ENCODE measurements at regions not wholly inside any gene's neighbourhood (a gene's known extent, or its start where the extent isn't known, plus 50 kb on each side); places are given as distances from the start of the nearest gene placed in this dataset.

DNA sequence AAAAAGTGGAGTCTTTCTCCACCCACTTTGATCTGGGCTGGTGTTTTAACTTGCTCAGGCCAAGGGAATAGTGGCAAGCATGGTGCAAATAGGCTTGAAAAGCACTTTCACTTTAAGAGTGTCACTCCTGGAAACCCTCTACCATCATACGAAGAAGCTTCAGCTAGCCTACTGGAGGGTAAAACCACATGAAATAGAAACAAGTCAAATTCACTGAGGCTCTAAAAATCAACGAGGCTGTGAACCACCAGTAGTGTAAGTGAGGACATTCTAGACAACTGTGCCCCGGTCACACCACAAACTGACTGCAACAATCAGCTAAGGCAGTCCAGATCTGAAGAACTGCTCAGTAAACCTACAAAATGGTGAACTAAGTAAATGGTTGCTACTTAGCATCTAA lies 2366.3 kb upstream of the C9orf72 start:
- Mint-ChIP-seq H3K27me3 (no peaks in the 10 kb centered on the region), H3K4me3 (no peak overlapping the region), H3K4me1 (no peaks in the 10 kb centered on the region), H3K36me3 (no peaks in the 10 kb centered on the region), H3K9me3 (peaks cover 7 to 22% (median 21%) of the 10 kb centered on the region in 3 donors), H3K27ac (no peak overlapping the region)
- no peaks in the 10 kb centered on the region for H3K36me3 ChIP-seq (ENCODE audit: control insufficient read depth in 2 of 2, extremely low read depth in 1 of 2, insufficient read depth in 1 of 2, low read length in 1 of 2)
- POLR2A ChIA-PET: no interaction called here
- CTCF ChIA-PET: no interaction called here
- no peaks in the 10 kb centered on the region for H3K4me1 ChIP-seq (ENCODE audit: control insufficient read depth in 1 of 2, extremely low read depth in 1 of 2, insufficient read depth in 2 of 2, low read length in 2 of 2)
- no peak overlapping the region for H3K4me3 ChIP-seq (ENCODE audit: control insufficient read depth in 1 of 2, extremely low read depth in 1 of 2, low read length in 1 of 2)
- no peaks in the 10 kb centered on the region for H3K27me3 ChIP-seq (replicated peaks in 1 of 2; ENCODE audit: control insufficient read depth in 2 of 2, extremely low read depth in 1 of 2, insufficient read depth in 2 of 2, low read length in 1 of 2)
- peaks cover 3% of the 10 kb centered on the region for H3K9me3 ChIP-seq
- no CpG with 5 or more reads among the region's 3 CpGs for WGBS (ENCODE audit: insufficient coverage)
- DNase-seq: no peak
- ATAC-seq (replicated peaks in 1 of 4): no peak
- H3K27ac ChIP-seq (ENCODE audit: low read length): no peak overlapping the region

DNA sequence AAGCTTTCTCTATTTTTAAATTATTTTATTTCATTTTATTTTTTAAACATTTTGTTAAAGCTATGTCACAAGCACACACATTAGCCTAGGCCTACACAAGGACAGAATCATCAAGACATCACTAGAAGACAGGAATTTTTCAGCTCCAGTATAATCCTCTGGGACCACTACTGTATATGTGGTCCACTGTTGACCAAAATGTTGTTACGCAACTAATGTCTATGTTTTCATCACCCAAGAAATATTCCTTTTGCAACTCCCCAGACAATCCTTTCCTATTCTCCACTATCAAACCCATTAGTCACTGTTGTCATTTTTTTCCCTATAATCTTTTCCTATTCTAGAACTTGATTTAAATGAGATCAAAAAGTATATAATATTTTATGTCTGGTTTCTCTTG lies 2371.7 kb upstream of the C9orf72 start:
- ChIA-PET CTCF (no interaction called here), POLR2A (no interaction called here)
- H3K36me3 Mint-ChIP-seq: no peaks in the 10 kb centered on the region
- no peaks in the 10 kb centered on the region for H3K4me1 Mint-ChIP-seq
- H3K36me3 ChIP-seq (ENCODE audit: control insufficient read depth in 2 of 2, extremely low read depth in 1 of 2, insufficient read depth in 1 of 2, low read length in 1 of 2): no peaks in the 10 kb centered on the region
- DNase-seq (no peak), ATAC-seq (replicated peaks in 1 of 4) (no peak)
- H3K4me3 ChIP-seq (ENCODE audit: control insufficient read depth in 1 of 2, extremely low read depth in 1 of 2, low read length in 1 of 2): no peak overlapping the region
- no peak overlapping the region for H3K27ac ChIP-seq (ENCODE audit: low read length)
- no peaks in the 10 kb centered on the region for H3K27me3 ChIP-seq (replicated peaks in 1 of 2; ENCODE audit: control insufficient read depth in 2 of 2, extremely low read depth in 1 of 2, insufficient read depth in 2 of 2, low read length in 1 of 2)
- no peaks in the 10 kb centered on the region for H3K27me3 Mint-ChIP-seq
- no peak overlapping the region for H3K27ac Mint-ChIP-seq
- WGBS (ENCODE audit: insufficient coverage): no CpG with 5 or more reads among the region's 1 CpG
- no peaks in the 10 kb centered on the region for H3K9me3 ChIP-seq
- H3K4me1 ChIP-seq (ENCODE audit: control insufficient read depth in 1 of 2, extremely low read depth in 1 of 2, insufficient read depth in 2 of 2, low read length in 2 of 2): no peaks in the 10 kb centered on the region
- no peak overlapping the region for H3K4me3 Mint-ChIP-seq
- peaks cover 0 to 5% (median 2%) of the 10 kb centered on the region in 3 donors for H3K9me3 Mint-ChIP-seq

DNA sequence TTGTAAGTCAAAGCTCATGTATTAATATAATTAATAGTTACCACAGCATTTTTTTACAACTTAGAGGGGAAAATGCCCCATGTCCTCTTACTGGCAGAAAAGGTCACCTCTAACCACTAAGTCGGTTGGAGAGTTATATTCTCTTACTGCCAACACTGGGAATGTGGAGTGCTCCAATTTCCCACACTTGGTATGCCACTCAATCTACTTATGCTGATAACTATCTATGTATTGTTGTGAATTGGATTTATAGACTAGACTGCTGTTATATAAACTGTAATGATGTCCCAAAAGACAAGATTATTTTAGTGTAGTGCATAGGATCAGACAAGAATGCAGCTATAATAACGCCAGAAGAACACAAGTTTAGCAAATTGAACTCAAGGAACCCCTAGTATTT lies 2385.2 kb upstream of the C9orf72 start:
- no peak overlapping the region for H3K4me3 Mint-ChIP-seq
- ATAC-seq (replicated peaks in 1 of 4) (no peak), DNase-seq (no peak)
- no peaks in the 10 kb centered on the region for H3K36me3 ChIP-seq (ENCODE audit: control insufficient read depth in 2 of 2, extremely low read depth in 1 of 2, insufficient read depth in 1 of 2, low read length in 1 of 2)
- H3K27ac Mint-ChIP-seq: no peak overlapping the region
- H3K27me3 ChIP-seq (replicated peaks in 1 of 2; ENCODE audit: control insufficient read depth in 2 of 2, extremely low read depth in 1 of 2, insufficient read depth in 2 of 2, low read length in 1 of 2): no peaks in the 10 kb centered on the region
- WGBS (ENCODE audit: insufficient coverage): no CpG with 5 or more reads among the region's 2 CpGs
- H3K4me1 ChIP-seq (ENCODE audit: control insufficient read depth in 1 of 2, extremely low read depth in 1 of 2, insufficient read depth in 2 of 2, low read length in 2 of 2): no peaks in the 10 kb centered on the region
- ChIA-PET CTCF (no interaction called here), POLR2A (no interaction called here)
- H3K27ac ChIP-seq (ENCODE audit: low read length): no peak overlapping the region
- no peaks in the 10 kb centered on the region for H3K4me1 Mint-ChIP-seq
- no peak overlapping the region for H3K4me3 ChIP-seq (ENCODE audit: control insufficient read depth in 1 of 2, extremely low read depth in 1 of 2, low read length in 1 of 2)
- H3K36me3 Mint-ChIP-seq: no peaks in the 10 kb centered on the region
- no peaks in the 10 kb centered on the region for H3K27me3 Mint-ChIP-seq
- no peaks in the 10 kb centered on the region for H3K9me3 ChIP-seq
- H3K9me3 Mint-ChIP-seq: peaks cover 0 to 4% (median 3%) of the 10 kb centered on the region in 3 donors

DNA sequence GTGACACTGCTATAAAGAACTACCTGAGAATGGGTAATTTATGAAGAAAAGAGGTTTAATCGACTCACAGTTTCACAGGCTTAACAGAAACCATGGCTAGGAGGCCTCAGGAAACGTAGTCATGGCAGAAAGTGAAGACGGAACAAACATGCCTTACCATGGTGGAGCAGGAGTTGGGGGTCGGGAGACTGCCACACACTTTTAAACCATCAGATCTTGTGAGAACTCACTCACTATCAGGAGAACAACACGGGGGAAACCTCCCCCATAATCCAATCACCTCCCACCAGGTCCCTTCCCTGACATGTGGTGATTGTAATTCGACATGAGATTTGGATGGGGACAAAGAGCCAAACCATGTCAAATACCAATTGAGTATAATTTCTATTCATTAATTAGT lies 2392.6 kb upstream of the C9orf72 start:
- Histone ChIP-seq H3K9me3 (no peaks in the 10 kb centered on the region), H3K27ac (ENCODE audit: low read length) (no peak overlapping the region), H3K4me1 (ENCODE audit: control insufficient read depth in 1 of 2, extremely low read depth in 1 of 2, insufficient read depth in 2 of 2, low read length in 2 of 2) (no peaks in the 10 kb centered on the region), H3K4me3 (ENCODE audit: control insufficient read depth in 1 of 2, extremely low read depth in 1 of 2, low read length in 1 of 2) (no peak overlapping the region), H3K27me3 (replicated peaks in 1 of 2; ENCODE audit: control insufficient read depth in 2 of 2, extremely low read depth in 1 of 2, insufficient read depth in 2 of 2, low read length in 1 of 2) (no peaks in the 10 kb centered on the region), H3K36me3 (ENCODE audit: control insufficient read depth in 2 of 2, extremely low read depth in 1 of 2, insufficient read depth in 1 of 2, low read length in 1 of 2) (no peaks in the 10 kb centered on the region)
- ChIA-PET CTCF (no interaction called here), POLR2A (no interaction called here)
- Mint-ChIP-seq H3K4me1 (no peaks in the 10 kb centered on the region), H3K27ac (no peak overlapping the region), H3K9me3 (peaks cover 0 to 3% (median 0%) of the 10 kb centered on the region in 3 donors), H3K36me3 (no peaks in the 10 kb centered on the region), H3K27me3 (no peaks in the 10 kb centered on the region), H3K4me3 (no peak overlapping the region)
- 67% methylated on average over 1 of the region's 6 CpGs for WGBS (ENCODE audit: insufficient coverage)
- DNase-seq (no peak), ATAC-seq (replicated peaks in 1 of 4) (no peak)

DNA sequence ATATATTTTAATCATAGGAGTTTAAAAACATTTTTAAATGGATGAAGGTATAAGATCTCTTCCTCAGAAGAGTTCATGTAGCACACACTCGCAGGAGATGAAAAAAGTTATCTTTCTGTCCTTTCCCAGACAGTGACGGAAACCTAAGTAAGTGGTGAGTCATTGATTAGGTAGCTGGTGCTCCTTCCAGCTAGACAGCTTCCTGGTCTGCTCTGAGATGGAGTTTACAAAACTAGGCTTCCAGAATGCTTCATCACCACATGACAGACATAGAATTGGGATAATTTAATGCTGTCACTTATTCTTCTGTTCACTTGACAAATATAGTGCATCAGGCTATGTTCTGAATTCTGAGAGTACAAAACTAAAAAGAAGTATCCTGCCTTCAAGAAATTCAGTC lies 2393.0 kb upstream of the C9orf72 start:
- H3K9me3 Mint-ChIP-seq: peaks cover 0 to 3% (median 0%) of the 10 kb centered on the region in 3 donors
- no peak overlapping the region for H3K27ac Mint-ChIP-seq
- no peak overlapping the region for H3K4me3 Mint-ChIP-seq
- POLR2A ChIA-PET: no interaction called here
- WGBS (ENCODE audit: insufficient coverage): no CpG with 5 or more reads among the region's 2 CpGs
- H3K4me3 ChIP-seq (ENCODE audit: control insufficient read depth in 1 of 2, extremely low read depth in 1 of 2, low read length in 1 of 2): no peak overlapping the region
- no peaks in the 10 kb centered on the region for H3K36me3 ChIP-seq (ENCODE audit: control insufficient read depth in 2 of 2, extremely low read depth in 1 of 2, insufficient read depth in 1 of 2, low read length in 1 of 2)
- CTCF ChIA-PET: no interaction called here
- ATAC-seq (replicated peaks in 1 of 4) (no peak), DNase-seq (no peak)
- H3K27me3 ChIP-seq (replicated peaks in 1 of 2; ENCODE audit: control insufficient read depth in 2 of 2, extremely low read depth in 1 of 2, insufficient read depth in 2 of 2, low read length in 1 of 2): no peaks in the 10 kb centered on the region
- H3K4me1 Mint-ChIP-seq: no peaks in the 10 kb centered on the region
- H3K36me3 Mint-ChIP-seq: no peaks in the 10 kb centered on the region
- no peaks in the 10 kb centered on the region for H3K9me3 ChIP-seq
- H3K4me1 ChIP-seq (ENCODE audit: control insufficient read depth in 1 of 2, extremely low read depth in 1 of 2, insufficient read depth in 2 of 2, low read length in 2 of 2): no peaks in the 10 kb centered on the region
- H3K27me3 Mint-ChIP-seq: no peaks in the 10 kb centered on the region
- H3K27ac ChIP-seq (ENCODE audit: low read length): no peak overlapping the region

DNA sequence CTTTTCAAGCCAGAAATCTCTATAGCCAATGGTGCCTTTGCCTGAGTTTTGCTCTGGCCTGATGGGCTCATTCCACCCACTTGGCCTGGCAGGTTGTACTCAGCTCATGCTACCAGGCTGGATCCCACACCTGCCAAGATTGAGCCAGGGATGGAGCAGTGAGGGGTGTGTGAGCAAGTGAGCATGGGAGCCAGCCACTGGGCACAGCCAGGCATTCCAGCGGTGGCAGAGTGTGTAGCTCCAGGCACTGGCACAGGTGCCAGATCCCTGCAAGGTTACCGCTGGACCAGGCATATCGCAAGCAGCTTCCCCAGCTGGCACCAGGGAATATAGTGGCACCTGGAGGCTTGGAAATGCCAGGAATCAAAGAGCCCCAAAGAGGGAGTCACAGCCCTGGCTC lies 2395.6 kb upstream of the C9orf72 start:
- POLR2A ChIA-PET: no interaction called here
- 97% methylated on average over 3 of the region's 3 CpGs for WGBS (ENCODE audit: insufficient coverage)
- CTCF ChIA-PET: no interaction called here

DNA sequence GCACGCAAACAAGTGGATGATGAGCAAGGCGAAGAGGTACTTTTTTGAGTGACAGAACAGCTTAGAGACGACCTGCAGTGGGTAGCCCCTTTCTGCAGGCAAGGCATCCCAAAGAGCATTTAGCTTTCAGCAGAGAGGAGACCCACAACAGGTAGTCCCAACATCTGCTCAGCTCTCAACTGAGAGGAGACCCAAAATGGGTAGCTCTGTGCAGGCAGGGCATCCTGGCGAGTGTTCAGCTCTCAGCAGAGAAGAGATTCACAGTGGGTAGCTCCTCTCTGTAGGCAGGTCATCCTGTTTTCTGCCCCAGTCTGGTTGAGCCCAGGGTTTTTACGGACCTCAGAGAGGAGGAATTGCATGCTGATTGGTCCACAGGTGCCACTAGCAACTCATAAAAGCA lies 2396.1 kb upstream of the C9orf72 start:
- no peak overlapping the region for H3K4me3 ChIP-seq (ENCODE audit: control insufficient read depth in 1 of 2, extremely low read depth in 1 of 2, low read length in 1 of 2)
- no peaks in the 10 kb centered on the region for H3K4me1 Mint-ChIP-seq
- no peaks in the 10 kb centered on the region for H3K27me3 Mint-ChIP-seq
- ChIA-PET POLR2A (no interaction called here), CTCF (no interaction called here)
- H3K9me3 Mint-ChIP-seq: peaks cover 0 to 3% (median 0%) of the 10 kb centered on the region in 3 donors
- H3K36me3 ChIP-seq (ENCODE audit: control insufficient read depth in 2 of 2, extremely low read depth in 1 of 2, insufficient read depth in 1 of 2, low read length in 1 of 2): no peaks in the 10 kb centered on the region
- H3K4me3 Mint-ChIP-seq: no peak overlapping the region
- H3K9me3 ChIP-seq: no peaks in the 10 kb centered on the region
- no peaks in the 10 kb centered on the region for H3K27me3 ChIP-seq (replicated peaks in 1 of 2; ENCODE audit: control insufficient read depth in 2 of 2, extremely low read depth in 1 of 2, insufficient read depth in 2 of 2, low read length in 1 of 2)
- WGBS (ENCODE audit: insufficient coverage): 82% methylated on average over 5 of the region's 5 CpGs
- no peak for DNase-seq
- no peak overlapping the region for H3K27ac ChIP-seq (ENCODE audit: low read length)
- H3K4me1 ChIP-seq (ENCODE audit: control insufficient read depth in 1 of 2, extremely low read depth in 1 of 2, insufficient read depth in 2 of 2, low read length in 2 of 2): no peaks in the 10 kb centered on the region
- ATAC-seq (replicated peaks in 1 of 4): no peak
- no peak overlapping the region for H3K27ac Mint-ChIP-seq
- H3K36me3 Mint-ChIP-seq: no peaks in the 10 kb centered on the region

More for the DNA sequence above, 2395.6 kb upstream of the C9orf72 start:
- H3K27me3 ChIP-seq (replicated peaks in 1 of 2; ENCODE audit: control insufficient read depth in 2 of 2, extremely low read depth in 1 of 2, insufficient read depth in 2 of 2, low read length in 1 of 2): no peaks in the 10 kb centered on the region
- H3K4me3 ChIP-seq (ENCODE audit: control insufficient read depth in 1 of 2, extremely low read depth in 1 of 2, low read length in 1 of 2): no peak overlapping the region
- no peaks in the 10 kb centered on the region for H3K9me3 ChIP-seq
- H3K36me3 ChIP-seq (ENCODE audit: control insufficient read depth in 2 of 2, extremely low read depth in 1 of 2, insufficient read depth in 1 of 2, low read length in 1 of 2): no peaks in the 10 kb centered on the region
- Mint-ChIP-seq H3K27ac (no peak overlapping the region), H3K4me1 (no peaks in the 10 kb centered on the region), H3K4me3 (no peak overlapping the region), H3K36me3 (no peaks in the 10 kb centered on the region), H3K9me3 (peaks cover 0 to 3% (median 0%) of the 10 kb centered on the region in 3 donors), H3K27me3 (no peaks in the 10 kb centered on the region)
- no peak for DNase-seq
- no peak for ATAC-seq (replicated peaks in 1 of 4)
- H3K27ac ChIP-seq (ENCODE audit: low read length): no peak overlapping the region
- H3K4me1 ChIP-seq (ENCODE audit: control insufficient read depth in 1 of 2, extremely low read depth in 1 of 2, insufficient read depth in 2 of 2, low read length in 2 of 2): no peaks in the 10 kb centered on the region

Data from T-cell (primary cell).